GM19438 (cell line): ENCODE measurements at regions not wholly inside any gene's neighbourhood (a gene's known extent, or its start where the extent isn't known, plus 50 kb on each side); places are given as distances from the start of the nearest gene placed in this dataset.

Experiments
- ATAC-seq: cut with Tn5 transposase; IDR thresholded peaks from one replicate; pipeline ENCODE4 v1.9.1; 2021; ENCODE audit warnings: low read depth; ENCODE audit not compliant: unreplicated experiment

DNA sequence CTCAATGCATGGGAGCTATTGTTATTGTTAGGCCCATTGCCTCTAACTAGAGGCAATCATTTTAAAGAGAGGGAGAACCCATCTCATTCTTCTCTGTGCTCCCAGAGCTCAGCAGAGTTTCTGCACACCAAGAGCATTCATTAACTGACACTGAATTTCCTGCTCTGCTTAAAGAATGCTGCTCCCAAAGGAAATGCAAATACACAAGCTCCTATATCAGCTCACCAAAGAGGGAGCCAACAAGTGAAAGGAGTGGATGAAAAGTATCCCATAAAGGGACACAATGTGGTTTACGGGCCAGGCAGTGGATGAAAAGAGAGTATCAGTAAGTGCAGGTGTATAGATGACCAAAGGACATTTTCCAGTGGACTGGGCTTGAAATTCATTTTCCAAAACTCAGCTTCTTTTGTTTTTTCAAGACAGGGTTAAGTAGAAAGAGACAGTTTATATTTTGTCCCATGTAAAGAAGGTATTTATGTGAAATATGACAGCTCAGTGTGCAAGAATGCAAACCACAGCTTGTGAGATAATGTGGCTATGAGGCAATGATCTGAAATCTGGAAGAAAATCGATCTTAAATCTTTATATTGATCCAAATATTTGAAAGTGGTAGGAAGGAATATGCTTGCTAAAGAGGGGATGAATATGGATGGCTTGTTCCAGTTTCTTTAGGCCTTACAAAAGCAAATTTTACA is 207.7 kb upstream of the CAMK1G start:
- no peak for ATAC-seq

DNA sequence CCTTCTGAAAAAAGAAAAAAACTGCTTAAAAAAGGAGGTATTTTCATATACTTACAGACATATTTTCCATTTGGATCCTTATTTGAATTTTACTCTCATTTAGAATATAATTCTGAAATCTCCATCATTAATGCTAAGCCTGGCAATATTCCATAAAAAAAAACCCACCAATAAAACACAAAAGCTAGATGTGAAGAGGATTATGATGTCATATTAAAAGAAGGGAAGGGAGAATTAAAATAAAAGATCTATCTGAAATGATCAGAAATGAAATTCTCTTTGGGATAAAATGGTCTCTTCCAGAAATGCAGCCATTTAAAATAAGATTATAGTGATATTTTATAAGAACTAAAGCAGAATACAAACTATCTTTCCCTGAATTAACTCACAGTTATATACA is 206.7 kb upstream of the CAMK1G start:
- ATAC-seq: no peak

DNA sequence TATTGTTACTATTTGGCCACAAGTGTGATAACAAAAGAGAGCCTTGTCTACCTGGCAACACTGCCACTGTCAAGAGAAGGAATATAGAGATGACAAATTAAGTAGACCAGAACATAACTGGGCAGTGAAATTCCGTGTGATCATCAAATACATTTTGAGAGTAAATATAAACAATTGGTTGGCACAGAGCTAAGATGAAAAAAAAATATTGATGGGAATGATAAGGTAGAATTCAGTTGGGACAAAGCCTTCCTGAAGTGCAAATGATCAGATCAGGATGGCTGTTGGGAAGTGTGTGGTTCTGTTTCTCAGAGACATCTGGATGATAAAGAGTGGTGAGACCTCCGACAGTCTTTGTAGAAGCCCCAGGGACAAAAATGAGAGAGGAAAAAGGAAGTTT is 205.5 kb upstream of the CAMK1G start:
- no peak for ATAC-seq

DNA sequence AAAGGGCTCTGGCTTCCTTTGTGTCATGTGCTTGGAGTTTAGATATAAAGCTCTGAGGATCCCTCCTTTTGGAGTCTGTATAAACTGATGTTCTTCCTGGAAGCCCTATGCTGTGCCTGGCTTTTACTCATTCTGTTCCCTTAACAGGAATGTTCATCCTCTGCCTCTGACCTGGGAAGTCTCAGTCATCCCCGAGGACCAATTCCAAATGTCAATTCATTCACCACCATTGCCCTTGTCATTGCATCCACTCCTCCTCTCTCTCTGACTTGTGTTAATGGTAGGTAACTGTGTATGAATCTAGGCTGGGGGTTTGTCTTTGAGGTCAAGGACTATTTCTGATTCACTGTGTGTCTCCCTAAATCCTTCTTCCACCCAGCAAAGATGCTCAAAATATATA is 204.2 kb upstream of the CAMK1G start:
- ATAC-seq: no peak

DNA sequence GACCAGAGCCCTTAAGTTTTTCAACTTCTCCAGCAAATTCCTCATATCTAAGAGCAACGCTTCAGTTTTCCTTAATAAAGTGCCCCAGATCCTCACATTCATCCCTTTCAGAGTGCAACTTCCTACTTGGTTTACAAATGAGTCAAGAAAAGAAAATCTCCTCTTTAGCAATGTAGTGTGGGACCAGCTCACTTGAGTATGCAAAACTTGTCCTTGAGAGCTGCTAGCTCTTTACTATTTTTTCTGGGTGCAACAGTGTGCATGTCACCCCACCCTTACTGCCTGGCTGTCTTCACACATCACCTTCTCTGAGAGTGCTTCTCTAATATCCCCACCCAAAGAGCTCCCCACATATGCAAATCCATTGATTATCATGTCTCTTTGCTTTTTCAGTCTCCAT is 203.1 kb upstream of the CAMK1G start:
- no peak for ATAC-seq

DNA sequence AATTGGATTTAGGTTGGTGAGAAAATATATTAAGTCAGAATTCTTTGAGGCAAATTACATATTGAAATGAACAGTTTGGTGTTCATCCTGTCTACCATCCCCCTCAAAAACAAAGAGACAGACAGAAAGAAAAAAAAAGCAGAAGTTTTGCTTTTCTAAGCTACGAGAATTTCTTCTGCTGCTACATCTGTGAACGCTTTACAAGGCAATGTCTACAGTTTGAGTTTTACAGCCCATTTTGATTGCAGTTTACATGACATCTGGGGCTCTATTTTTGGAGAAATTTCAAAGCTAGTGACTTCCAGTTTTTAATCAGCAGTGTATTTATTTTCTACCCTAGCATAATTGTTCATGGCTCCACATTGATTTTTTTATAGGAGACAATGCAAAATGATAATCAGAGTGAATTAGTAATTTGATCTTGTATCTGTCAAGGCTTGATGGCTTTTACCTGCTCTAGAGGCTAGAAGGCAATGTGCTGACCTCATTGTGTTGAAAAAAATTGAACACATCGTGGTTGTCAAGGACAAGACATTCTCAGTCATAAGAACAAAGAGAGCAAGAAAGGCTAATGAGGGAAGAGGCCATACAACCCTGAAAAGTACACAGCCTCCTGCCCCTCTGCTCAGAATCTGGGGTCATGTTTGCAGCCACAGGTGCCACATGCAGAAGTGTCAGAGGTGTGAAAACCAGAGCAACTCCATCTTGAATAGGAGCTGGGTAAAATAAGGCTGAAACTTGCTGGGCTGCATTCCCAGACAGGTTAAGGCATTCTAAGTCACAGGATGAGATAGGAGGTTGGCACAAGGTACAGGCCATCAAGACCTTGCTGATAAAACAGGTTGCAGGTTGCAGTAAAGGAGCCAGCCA is 201.0 kb upstream of the CAMK1G start:
- ATAC-seq: no peak

DNA sequence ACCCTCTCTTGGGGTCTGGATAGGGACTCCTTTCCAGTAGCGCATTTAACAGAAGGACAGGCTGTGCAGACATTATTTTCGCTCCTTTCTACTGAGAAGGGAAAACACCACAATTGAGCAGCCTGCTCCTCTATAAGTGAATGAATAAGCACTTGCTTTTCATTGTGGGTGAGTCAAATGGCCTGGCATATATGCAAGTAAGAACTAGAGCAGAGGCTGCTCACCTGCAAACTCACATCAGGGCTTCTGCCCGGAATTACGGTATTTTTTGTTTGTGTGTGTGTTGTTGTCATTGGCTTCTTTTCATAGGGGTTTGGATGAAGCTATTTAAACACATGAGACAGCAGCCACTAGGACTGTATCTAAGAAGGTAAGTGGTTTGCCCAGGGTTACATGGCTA is 200.1 kb upstream of the CAMK1G start:
- no peak for ATAC-seq

DNA sequence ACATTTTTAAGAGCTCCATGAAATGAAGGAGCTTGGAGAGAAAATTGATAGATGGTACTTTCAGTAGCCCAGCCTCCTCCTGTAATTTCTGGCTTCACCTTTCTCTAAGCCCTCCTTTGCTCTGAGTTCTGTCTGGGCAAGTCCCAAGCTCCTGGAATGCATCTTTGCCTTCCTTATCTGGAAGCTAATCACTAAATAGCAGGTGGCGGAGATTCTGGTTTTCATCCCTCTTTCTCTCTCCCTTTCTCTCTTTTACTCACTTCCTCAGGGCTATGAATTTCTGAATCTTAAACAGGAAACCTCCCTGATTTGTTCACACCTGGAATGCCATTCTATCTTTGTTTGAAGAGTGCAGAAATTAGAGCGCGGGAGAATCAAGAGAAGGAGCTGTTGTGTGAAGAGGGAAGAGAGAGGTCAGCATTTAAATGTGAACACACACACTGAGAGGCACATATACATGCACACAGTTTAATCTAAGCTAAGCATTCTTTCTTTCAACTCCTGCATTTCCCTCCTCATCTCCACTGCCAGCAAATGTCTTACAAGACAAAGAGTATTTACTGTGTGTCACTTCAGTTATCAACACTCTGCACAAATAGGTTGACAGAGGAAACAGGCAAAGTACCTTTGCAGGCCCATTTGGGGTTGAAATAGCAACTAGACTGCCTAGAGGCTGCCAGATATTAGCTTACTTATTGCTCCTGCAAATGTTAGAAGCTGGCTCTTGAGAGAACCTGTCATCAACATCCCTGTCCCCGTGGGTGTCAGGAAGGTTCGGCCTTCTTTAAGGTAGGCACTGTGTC is 199.4 kb upstream of the CAMK1G start:
- no peak for ATAC-seq

DNA sequence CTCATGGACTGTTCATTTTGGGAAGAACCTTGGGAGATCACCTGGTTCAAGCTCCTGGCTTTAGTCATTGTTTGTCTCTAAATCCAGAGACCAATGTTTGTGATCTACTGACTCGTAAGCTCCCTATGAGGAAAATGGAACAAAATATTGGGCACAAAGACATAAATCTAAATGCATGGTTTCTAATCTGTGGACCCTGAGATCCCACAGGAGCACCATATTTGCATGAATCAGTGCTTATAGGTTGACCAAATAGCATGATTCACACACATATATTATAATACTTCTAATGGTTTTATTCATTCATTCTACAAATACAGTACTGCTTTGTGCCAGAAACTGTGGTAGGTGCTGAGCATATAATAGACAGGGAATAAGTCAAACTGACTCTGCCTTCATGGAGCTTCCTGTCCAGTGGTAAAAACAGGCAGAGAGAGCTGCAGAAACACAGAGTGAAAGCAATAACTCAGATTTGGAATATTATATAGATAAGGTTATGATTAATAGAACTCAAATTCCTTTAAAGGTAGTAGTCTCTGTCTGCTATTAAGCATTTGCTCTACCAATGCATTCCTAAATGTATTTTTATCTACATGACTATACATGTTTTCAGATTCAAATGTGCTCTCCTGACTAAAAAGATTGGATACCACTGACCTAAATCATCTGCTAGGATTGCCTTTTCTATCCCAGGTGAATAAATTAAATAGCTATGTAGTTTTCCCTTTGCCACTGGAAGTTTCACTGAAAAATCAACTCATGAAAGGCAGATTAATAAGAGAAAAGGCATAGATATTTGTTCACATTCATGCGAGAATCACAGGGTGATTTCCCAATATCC is 198.6 kb upstream of the CAMK1G start:
- no peak for ATAC-seq

DNA sequence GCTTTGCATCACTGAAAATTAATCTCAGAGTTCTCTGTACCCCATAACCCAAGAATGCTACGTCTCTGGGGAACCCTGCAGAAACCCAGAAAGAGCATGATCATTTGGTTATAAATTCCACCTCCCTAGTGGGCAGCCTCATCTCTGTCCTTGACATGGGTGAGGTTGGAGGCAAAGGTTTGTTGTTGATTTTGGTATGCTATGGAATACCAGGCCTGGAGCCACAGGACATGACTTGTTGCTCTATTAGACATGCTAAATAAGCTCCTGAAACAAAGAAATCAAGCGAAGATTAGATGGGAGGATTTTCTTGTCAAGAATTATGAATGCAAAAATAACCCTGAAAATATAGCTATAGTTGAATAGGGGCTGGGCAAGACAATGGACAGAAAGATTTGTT is 197.4 kb upstream of the CAMK1G start:
- ATAC-seq: no peak

DNA sequence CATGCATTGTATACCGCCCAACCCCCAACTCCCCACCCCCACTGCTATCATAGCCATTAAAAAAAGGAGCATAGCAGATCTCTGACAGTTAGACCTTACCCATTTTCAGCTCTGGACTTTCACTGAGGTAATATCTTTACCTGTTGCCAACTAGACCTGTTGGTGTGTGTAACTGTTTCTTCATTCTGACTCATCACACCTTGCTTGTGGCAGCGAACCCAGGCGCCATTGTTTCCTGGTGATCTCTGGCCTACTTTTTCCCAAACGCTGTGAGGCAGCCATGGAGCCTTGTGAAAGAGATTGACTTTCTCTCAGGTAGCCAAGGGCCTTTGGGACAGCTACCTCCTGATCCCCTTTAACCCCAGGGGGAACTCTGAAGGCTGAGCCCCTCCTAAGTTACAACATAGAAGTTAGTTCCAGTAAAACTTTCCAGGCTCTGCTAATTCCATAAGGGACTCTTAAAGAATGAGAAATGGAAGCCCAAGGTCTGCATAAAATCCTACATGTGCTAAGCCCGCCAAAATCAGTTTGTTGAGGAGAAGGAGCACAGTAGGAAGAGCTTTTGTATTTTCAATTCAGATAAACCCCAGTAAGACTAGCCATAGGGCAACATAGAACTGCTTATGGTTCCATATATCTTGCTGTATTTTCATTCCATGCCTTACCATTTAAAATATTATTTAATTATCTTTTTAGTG is 196.1 kb upstream of the CAMK1G start:
- ATAC-seq: no peak

DNA sequence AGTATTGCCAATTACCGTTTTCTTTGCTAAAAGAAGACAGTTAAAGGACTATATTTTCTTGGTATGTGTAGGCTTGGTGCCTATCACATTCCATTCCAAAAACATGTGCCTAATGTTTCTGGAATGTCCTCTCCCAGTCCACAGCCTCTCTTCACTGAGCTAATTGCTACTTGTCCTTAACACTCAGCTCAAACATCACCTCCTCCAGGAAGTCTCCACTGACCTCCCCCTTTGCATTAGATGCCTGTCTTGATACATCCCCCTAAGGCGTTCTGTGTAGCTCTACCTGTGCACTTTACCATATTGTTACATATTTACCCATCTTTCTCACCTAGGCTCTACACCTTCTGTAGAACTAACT is 195.6 kb upstream of the CAMK1G start:
- ATAC-seq: no peak

DNA sequence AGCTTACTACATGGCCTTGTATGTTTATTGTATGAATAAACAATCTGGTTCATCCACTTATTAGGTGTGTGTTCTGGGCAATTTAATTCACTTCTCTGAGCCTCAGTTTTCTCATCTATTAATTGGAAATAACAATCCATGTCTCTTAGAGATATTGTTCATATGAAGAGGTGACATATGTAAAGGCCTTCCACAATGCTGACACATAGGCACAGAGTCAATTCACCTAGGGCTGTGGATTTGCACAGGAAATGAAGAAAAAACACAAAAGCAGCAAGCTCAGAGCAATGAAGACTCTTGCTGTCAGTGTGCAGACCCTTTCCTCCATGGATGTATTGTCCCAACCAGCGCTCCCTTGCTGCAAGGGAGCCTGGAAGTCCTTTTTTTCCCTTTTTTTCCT is 195.2 kb upstream of the CAMK1G start:
- no peak for ATAC-seq

DNA sequence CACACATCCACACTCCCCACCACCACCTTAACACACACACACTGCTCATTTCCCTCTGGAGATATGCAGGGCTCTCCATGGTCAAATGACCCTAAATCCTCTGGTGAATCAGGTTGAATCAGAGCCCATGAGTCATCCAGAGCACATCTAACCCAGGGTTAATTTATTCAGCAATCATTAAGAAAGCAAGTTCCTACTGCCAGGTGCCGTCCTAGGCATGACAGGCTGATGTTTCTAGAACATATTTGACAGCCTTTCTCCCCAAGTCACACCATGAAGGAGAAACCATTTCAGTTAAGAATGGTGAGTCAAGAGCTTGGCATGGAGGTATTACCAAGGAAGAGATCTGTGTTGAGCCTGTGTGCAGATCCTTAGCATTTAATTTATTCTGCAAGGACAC is 194.3 kb upstream of the CAMK1G start:
- ATAC-seq: no peak

DNA sequence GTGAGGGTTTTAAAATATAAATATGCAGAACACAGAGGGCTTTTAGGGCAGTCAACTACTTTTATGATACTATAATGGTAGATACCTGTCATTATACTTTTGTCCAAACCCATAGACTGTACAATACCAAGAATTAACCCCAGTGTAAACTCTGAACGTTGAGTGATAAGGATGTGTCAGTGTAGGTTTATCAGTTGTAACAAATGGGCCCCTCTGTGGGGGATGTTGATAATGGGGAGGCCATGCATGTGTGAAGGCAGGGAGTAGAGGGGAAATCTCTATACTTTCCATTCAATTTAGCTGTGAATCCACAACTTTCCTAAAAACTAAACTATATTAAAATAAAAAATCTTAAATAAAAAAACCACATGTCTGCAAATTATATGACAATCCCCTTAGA is 193.5 kb upstream of the CAMK1G start:
- no peak for ATAC-seq

DNA sequence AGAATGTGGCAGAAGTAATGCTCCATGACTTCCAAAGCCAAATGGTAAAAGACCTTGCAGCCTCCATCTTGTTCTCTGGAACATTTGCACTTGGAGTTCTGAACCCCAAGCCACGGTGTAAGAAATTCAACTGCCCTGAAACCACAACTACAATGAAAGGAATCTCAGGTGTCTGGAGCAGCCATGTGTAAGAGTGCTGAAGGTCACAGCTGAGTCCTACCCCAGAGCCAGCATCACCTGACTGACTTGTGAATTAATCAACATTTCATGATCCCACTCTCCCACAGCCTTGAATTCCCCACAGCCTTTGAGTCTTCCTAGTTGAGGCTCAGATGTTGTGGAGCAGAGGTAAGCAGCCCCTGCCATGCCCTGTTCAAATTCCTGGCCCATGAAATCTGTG is 192.8 kb upstream of the CAMK1G start:
- ATAC-seq: no peak

DNA sequence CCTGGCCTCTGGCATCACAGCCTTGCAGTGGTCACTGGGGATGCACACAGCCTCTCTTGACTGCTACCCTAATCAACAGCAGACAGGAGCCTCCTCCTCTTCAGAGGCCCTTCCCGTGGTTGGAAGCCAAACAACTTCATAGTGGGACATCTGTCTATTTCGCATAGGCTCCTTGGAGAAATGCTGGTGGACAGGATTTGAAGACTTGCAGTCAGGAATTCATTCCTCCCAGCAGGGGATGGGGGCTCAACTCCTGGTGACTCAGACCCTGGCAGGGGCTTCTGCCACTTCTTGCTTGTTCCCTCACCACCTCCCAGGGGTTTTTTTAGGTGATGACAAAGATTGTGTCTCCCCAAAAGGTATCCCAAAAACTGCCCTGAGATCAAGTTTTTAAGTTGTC is 191.7 kb upstream of the CAMK1G start:
- no peak for ATAC-seq

DNA sequence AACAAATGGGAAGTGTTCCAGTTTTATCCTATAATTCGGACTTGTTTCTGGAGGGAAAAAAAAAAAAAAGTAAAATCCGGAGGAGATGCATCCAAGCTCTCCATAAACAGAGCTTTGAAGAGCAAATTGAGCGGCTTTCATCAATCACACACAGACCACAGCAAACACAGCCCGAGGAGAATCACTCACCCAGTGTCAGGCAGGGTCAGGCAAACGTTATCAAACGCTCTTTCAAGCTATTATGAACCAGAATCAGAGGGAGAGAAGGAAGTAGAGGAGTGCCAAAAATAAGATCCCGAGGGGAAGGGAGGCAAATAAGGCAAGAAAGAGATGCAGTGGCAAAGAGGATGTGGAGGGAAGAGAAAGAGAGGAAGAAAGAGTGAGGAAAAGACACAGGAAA is 188.3 kb upstream of the CAMK1G start:
- no peak for ATAC-seq

DNA sequence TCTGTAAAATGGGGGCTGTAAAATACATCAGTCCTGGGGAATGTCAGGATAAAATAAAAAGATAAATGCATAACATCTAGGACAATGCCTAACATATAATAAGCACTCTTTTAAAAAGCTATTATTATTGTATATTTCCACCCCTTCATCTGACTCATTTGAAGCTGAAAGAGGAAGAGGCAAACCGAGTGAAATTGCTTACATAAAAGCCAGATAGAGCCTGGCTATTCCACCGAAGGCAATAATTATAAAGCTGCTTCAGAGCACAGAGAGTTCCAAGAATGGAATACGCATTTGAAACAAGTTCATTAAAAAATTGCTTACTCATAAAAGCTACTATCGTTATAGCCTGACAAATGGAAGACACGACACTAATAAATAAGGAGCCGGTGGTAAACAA is 186.1 kb upstream of the CAMK1G start:
- no peak for ATAC-seq

DNA sequence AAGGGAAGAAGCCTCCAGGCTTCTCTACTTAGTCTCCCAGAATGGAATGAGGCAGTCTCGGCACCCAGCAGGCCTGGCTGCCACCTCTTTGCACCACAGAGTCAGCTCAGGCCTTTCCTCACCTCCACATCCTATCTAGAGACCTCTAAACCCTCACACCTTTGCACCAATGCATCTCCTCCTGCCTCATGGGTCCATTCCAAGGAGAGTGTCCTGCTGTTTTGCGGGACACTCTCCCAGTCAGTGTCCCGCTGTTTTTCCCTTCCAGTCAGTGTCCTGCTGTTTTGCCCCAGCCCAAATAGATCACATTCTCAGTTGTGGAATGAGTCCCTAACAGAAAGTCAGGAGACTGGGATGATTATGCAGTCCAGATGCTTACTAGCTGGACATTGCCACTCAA is 185.6 kb upstream of the CAMK1G start:
- no peak for ATAC-seq
